ENCODE measurements at regions not wholly inside any gene's neighbourhood (a gene's known extent, or its start where the extent isn't known, plus 50 kb on each side); places are given as distances from the start of the nearest gene placed in this dataset.

- DNase-seq: no peak
These were observed 56.6 kb downstream of the HLA-G start for GRCh38 chr6:29884261-29884660.

DNA sequence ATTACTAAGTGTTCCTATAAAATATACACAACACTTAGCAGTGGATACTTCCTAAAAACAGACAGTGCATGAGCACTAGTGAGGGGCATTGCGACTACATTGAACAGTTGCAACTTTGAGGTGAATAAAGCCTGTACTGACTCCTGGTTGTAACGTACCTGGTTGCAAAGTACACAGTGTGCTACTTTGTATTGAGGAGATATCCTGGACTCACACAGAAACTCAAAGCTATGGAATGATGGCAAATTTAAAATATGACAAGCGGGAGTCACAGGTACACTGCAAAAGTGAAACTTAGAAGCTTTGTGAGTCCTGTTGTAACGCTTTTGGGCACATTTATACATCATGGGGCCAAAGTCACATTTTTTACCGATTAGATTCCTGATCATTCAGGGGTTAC, 55.6 kb upstream of the HLA-A start:
- DNase-seq: peak; percentile 39

GRCh38 chr6:29887330-29887818, 55.0 kb upstream of the HLA-A start:
- peak; percentile 61 for DNase-seq

GRCh38 chr6:29887819-29888776, 54.2 kb upstream of the HLA-A start:
- peak; percentile 89 for DNase-seq
